ENCODE measurements at regions not wholly inside any gene's neighbourhood (a gene's known extent, or its start where the extent isn't known, plus 50 kb on each side); places are given as distances from the start of the nearest gene placed in this dataset.

- Mint-ChIP-seq H3K27ac (no peak overlapping the region), H3K27me3 (ENCODE audit: low read depth) (no peaks in the 10 kb centered on the region; the same call in 1 of the 2 replicates), H3K36me3 (no peaks in the 10 kb centered on the region), H3K4me3 (no peak overlapping the region), H3K4me1 (no peaks in the 10 kb centered on the region), H3K9me3 (peaks cover 12% of the 10 kb centered on the region)
- ChIA-PET CTCF (no interaction called here), POLR2A (no interaction called here)
- no peak for TF ChIP-seq JAZF1 (CRISPR knock-in tag; IDR thresholded peaks at IDR 0.05)
- no peak for TF ChIP-seq SMAD3 (CRISPR knock-in tag; IDR thresholded peaks at IDR 0.05; ENCODE audit: borderline replicate concordance)
- no peak for TF ChIP-seq E2F5 (CRISPR knock-in tag; IDR thresholded peaks at IDR 0.05)
- no peak for TF ChIP-seq STAT6 (CRISPR knock-in tag; conservative IDR thresholded peaks at IDR 0.05; ENCODE audit: low read depth)
- no peak for DNase-seq (ENCODE audit: low spot score)
- ATAC-seq: no peak
These were observed 86.7 kb downstream of the EBLN2 start for GRCh38 chr3:73148206-73148605.

GRCh38 chr3:73148682-73149081, 87.2 kb downstream of the EBLN2 start:
- Mint-ChIP-seq H3K9me3 (peaks cover 13% of the 10 kb centered on the region), H3K4me3 (no peak overlapping the region), H3K27ac (no peak overlapping the region), H3K36me3 (no peaks in the 10 kb centered on the region), H3K27me3 (ENCODE audit: low read depth) (no peaks in the 10 kb centered on the region; the same call in 1 of the 2 replicates), H3K4me1 (no peaks in the 10 kb centered on the region)
- TF ChIP-seq ZNF317 (CRISPR knock-in tag; IDR thresholded peaks at IDR 0.05; ENCODE audit: borderline replicate concordance, low read depth) (no peak), TEAD1 (CRISPR knock-in tag; IDR thresholded peaks at IDR 0.05) (no peak), MAX (CRISPR knock-in tag; IDR thresholded peaks at IDR 0.05) (no peak), ZNF671 (CRISPR knock-in tag; IDR thresholded peaks at IDR 0.05) (no peak), SMAD4 (CRISPR knock-in tag; IDR thresholded peaks at IDR 0.05) (no peak), NR3C1 (CRISPR knock-in tag; conservative IDR thresholded peaks at IDR 0.05; ENCODE audit: low read depth) (no peak), CDX4 (CRISPR knock-in tag; IDR thresholded peaks at IDR 0.05; ENCODE audit: borderline replicate concordance) (no peak), SP1 (CRISPR knock-in tag; conservative IDR thresholded peaks at IDR 0.05) (no peak), NR2C2 (CRISPR knock-in tag; IDR thresholded peaks at IDR 0.05) (no peak), FOXJ3 (CRISPR knock-in tag; IDR thresholded peaks at IDR 0.05; ENCODE audit: borderline replicate concordance) (no peak), FOXP4 (CRISPR knock-in tag; IDR thresholded peaks at IDR 0.05) (no peak), RORB (CRISPR knock-in tag; IDR thresholded peaks at IDR 0.05) (no peak)
- ChIA-PET POLR2A (no interaction called here), CTCF (no interaction called here)
- no peak for DNase-seq (ENCODE audit: low spot score)
- ATAC-seq: no peak

GRCh38 chr3:73150369-73151130, 89.1 kb downstream of the EBLN2 start:
- ChIA-PET CTCF (no interaction called here), POLR2A (no interaction called here)
- Mint-ChIP-seq H3K4me3 (no peak overlapping the region), H3K4me1 (no peaks in the 10 kb centered on the region), H3K27me3 (ENCODE audit: low read depth) (peaks cover 4% of the 10 kb centered on the region; the same call in 1 of the 2 replicates), H3K27ac (no peak overlapping the region), H3K36me3 (no peaks in the 10 kb centered on the region), H3K9me3 (peaks cover 13% of the 10 kb centered on the region)
- ATAC-seq: no peak
- DNase-seq (ENCODE audit: low spot score): no peak
- TF ChIP-seq NFATC4 (CRISPR knock-in tag; IDR thresholded peaks at IDR 0.05) (no peak), ZNF423 (CRISPR knock-in tag; IDR thresholded peaks at IDR 0.05) (no peak), CDX4 (CRISPR knock-in tag; IDR thresholded peaks at IDR 0.05; ENCODE audit: borderline replicate concordance) (no peak), EMX1 (CRISPR knock-in tag; IDR thresholded peaks at IDR 0.05) (no peak), ATF3 (CRISPR knock-in tag; conservative IDR thresholded peaks at IDR 0.05) (no peak), ESRRA (CRISPR knock-in tag; IDR thresholded peaks at IDR 0.05; ENCODE audit: borderline replicate concordance) (no peak), RELA (CRISPR knock-in tag; IDR thresholded peaks at IDR 0.05; ENCODE audit: borderline replicate concordance) (no peak), MYBL2 (CRISPR knock-in tag; IDR thresholded peaks at IDR 0.05) (no peak), MLX (CRISPR knock-in tag; IDR thresholded peaks at IDR 0.05) (no peak), HMGA2 (CRISPR knock-in tag; IDR thresholded peaks at IDR 0.05) (no peak), ATF1 (CRISPR knock-in tag; IDR thresholded peaks at IDR 0.05) (no peak)

Measured in WTC11 (cell line).